ENCODE measurements at regions not wholly inside any gene's neighbourhood (a gene's known extent, or its start where the extent isn't known, plus 50 kb on each side); places are given as distances from the start of the nearest gene placed in this dataset.

DNA sequence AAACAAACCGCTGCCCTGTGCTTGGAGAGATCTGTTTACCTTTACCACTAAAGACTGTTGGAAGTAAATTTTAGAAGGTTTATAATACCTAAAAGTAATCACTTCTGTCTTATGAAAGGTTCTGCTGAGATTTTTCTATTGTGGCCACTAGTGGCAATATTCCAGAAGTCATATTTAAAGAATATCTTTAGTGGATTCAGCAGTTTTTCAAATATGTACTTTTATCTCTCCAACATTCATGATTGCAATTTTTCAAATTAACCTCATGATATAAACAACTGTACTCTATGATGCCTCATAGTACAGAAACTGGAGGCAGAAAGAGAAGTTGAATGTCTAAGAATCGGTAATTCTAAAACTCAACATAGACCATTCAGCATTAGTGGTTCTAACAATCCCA, 53.2 kb upstream of the USPL1 start:
- no peak overlapping the region for H3K4me3 ChIP-seq (ENCODE audit: control insufficient read depth, low read depth, low read length)
- TF ChIP-seq, protein P1, sequence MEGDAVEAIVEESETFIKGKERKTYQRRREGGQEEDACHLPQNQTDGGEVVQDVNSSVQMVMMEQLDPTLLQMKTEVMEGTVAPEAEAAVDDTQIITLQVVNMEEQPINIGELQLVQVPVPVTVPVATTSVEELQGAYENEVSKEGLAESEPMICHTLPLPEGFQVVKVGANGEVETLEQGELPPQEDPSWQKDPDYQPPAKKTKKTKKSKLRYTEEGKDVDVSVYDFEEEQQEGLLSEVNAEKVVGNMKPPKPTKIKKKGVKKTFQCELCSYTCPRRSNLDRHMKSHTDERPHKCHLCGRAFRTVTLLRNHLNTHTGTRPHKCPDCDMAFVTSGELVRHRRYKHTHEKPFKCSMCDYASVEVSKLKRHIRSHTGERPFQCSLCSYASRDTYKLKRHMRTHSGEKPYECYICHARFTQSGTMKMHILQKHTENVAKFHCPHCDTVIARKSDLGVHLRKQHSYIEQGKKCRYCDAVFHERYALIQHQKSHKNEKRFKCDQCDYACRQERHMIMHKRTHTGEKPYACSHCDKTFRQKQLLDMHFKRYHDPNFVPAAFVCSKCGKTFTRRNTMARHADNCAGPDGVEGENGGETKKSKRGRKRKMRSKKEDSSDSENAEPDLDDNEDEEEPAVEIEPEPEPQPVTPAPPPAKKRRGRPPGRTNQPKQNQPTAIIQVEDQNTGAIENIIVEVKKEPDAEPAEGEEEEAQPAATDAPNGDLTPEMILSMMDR (IDR thresholded peaks at IDR 0.05; ENCODE audit: control insufficient read depth, insufficient read depth, low read depth, low read length, missing control alignments), result no peak
- no peak for DNase-seq (ENCODE audit: low read depth)

DNA sequence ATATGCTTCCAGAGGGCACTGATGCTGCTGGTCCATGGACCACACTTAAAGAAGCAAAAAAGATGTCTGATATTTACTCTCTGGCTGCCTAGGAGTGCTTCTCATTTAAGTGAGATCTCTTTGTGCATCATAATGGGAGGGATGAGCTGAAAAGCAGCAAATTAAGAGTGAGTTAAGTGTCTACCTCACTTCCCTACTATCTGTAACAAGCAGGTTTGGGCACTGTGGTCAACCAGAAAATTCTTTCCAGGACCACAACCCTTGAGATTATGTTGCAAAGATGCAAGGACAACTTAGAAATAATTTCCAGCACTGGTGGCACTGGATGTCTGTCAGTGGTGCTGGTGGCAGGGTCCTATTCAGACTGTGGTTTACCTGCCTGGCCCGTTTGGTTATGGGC, 52.1 kb upstream of the USPL1 start:
- no peak for DNase-seq (ENCODE audit: low read depth)
- TF ChIP-seq, protein P1 (IDR thresholded peaks at IDR 0.05; ENCODE audit: control insufficient read depth, insufficient read depth, low read depth, low read length, missing control alignments), result no peak
- H3K4me3 ChIP-seq (ENCODE audit: control insufficient read depth, low read depth, low read length), result no peak overlapping the region

DNA sequence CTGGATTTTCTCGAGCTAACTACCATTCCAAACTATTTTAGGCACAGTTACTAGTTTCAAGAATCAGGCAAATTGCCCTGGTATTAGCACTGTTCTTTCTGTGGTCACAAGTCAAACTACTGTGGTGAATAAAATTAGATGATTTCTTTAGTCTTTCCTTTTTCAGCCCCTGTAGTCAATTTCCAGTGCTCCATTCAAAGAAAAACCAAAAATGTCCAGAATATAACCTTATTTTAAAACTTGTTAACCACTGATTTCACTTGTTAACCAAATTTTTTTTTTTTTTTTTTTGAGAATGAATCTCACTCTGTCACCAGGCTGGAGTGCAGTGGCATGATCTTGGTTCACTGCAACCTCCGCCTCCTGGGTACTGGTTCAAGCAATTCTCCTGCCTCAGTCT, 50.6 kb upstream of the USPL1 start:
- no peak overlapping the region for H3K4me3 ChIP-seq (ENCODE audit: control insufficient read depth, low read depth, low read length)
- TF ChIP-seq, protein P1 (IDR thresholded peaks at IDR 0.05; ENCODE audit: control insufficient read depth, insufficient read depth, low read depth, low read length, missing control alignments), result no peak
- no peak for DNase-seq (ENCODE audit: low read depth)

All from AG09309 (cell line).